GM19240 (cell line): ENCODE measurements at regions not wholly inside any gene's neighbourhood (a gene's known extent, or its start where the extent isn't known, plus 50 kb on each side); places are given as distances from the start of the nearest gene placed in this dataset.

Experiments
- DNase-seq: peaks from one replicate; pipeline ENCODE4 v3.0.0; 2011; ENCODE audit warnings: low spot score; ENCODE audit not compliant: insufficient read length

DNA sequence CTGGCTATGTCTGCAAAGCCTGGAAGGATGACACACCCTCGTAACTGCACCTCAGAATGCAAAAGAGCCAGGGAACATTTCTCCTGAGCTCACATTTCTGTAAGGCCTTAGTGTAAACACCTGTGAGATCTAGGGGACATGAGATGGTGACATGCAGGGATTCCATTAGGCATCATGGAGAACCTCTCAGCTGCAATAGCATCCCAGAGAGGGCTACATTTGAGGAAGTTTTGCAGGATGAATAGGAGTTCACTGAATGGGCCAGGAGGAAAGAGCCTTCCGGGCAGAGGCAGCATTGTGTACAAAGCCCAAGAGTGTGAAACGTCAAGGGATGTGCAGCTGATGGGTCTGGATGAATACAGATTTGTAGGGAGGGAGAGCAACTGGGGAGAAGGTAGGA is 223.0 kb upstream of the RPL38 start:
- DNase-seq = no peak

DNA sequence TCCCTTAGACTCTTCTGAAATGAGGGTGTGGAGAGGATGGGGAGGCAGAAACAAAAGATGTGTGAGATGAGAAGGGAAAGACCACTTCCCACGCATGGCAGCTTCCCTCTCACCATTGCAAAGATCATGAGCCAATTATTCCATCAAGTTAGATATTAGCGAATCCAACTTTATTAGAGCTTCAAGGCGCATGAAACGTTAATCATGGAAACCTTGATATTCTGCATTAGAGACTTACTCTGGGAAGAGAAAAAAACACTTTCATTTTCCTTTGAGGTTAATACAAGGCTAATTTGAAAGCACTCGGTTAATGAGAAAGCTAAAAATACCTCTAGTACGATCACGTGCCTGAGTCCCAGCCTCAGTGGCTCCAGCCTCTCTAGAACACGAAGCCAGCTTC is 220.6 kb upstream of the RPL38 start:
- DNase-seq = no peak

DNA sequence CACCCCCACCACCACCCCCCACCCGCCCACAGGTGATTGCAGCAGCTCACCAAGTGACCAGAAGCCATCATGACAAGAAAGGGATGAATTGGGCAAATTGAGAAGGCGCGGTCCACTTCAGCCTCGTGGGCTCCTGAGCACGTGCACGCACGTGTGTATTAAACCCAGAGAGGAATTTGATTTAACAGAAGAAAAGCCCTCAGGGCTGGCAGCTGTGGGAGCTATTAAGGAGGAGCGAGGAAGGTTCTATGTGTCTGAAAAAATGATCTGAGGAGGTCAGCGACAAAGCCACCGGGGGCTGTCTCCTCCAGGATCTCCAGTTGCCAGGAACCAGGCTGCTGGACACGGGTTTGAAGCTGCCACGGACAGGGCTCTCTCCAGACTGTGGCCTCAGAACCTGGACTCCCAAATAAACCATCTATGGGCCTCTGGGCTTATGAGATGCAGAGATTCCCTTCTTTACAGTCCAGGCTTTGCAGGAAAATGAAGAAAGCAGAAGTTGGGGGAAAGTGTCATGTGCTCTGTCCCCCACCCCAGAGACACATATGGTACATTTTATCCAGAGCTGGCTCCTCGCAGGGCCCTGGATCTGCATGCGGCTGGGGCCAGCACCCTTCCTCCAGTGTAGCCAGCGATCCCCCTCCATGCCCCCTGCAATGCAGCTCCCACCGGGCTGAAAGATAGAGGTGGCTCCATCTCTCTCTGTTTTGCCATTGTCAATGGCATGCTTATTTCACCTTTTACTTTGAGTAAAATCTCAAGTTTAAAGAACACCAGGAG is 219.7 kb upstream of the RPL38 start:
- no peak for DNase-seq

DNA sequence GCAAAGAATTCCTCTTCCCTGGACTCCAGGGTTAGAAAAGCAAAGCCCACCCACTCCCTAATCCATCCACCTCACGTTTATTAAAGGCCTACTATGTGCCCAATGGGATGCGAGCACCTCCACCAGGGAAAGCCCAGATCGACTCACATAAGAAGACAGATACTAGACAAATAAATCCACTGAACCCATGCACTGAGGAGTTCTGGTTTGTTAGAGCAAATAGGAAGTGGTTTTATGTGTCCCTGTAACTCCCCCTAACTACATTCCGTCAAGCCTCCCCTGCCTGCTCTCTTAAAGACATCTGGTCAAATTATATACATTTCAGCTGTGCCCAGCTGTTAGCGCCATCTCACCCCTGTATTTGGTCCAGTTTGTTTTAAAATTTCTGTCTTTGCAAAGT is 218.5 kb upstream of the RPL38 start:
- no peak for DNase-seq

DNA sequence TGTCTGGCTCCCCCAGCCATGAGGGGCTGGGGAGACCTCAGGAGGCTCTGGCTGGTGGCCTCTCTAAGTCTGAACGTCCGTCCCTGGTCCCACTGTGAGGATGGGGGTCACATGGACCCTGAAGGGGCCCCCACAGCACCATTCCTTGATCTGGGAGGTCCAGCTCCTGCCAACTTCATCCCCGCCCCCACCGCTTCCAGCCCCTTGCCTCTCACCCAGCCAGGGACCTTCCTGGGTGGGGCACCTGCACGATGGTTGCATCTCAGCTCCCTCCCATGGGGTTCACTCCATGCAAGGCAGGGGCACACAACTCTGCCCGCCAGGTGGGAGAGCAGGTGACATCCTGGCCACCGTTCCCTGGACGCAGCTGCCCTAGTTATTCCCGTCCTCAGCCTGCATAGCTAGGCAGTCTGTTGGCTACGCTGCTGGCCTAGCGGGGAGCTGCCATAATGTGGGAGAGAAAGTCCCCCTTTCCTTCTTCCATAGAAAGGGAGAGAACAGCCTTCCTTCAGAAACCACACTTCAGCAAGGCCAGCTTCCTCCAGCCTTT is 217.9 kb upstream of the RPL38 start:
- DNase-seq = no peak

DNA sequence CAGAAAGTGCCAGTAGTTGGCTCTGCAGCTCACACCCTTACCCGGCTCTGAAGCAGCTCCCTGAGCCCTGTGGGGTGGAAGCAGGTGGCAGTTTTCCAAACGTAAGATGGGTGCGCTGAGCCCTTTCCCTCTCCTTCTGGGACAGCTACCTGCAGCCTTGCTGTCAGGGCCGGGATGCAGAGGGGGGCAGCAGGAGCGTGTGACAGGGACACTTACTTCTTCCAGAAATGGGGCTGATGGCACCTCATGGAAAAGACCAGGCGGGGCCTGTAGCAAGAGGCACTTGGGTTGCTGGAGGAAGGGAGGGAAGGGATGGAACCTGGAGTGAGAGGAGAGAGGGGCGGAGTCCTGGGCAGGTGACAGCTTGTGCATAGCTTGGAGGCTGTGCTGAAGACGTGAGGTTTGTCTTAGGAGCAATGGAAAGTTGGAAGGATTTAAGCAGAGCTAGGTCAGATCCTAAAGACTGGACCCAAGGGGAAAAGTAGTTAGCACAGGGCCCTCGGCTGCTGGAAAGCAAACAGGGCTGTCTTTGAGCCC is 216.8 kb upstream of the RPL38 start:
- no peak for DNase-seq

DNA sequence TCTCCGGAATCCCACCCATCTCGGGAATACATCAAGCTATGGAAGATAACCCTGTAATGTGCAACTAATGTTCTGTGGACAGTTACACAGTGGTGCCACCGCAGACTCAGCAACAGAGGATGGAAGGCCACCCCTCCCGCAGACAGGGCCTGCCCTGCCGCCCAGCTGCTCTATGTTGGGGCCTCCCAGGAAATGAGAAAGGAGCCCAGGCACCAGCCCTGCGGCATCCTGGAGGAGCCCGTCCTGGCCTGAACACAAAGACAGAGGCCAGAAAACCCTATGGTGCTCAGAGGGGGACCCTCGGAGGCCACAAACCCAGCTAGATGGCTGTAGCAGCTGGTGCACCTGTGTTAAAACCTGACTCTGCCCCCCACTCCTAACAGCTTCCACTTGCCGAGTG is 216.1 kb upstream of the RPL38 start:
- no peak for DNase-seq

DNA sequence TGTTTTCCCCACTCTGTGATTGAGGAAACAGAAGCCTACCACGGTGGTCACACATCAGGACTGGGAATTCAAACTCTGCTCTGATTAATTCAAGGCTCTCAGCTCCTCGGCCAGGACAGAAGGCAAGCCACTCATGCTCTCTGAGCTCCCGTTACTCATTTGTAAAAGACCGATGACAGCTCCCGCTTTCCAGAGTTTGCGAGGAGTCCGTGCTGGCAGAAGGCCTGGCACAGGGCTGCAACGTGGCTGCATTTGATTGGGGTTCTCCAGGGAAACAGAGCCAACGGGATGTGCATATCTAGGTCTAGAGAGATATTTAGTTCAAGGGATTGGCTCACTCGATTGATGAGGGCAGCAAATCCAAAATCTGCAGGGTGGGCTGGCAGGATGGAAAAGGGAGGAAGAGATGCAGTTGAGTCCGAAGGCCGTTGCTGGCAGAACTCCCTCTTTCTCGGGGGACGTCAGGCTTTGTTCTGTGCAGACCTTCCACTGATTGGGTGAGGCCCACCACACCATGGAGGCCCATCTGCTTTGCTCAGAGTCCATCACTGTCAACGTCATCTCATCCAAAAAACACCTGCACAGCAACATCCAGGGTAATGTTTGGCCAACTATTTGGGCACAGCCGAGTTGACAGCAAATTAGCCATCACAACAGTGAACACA is 215.5 kb upstream of the RPL38 start:
- no peak for DNase-seq

DNA sequence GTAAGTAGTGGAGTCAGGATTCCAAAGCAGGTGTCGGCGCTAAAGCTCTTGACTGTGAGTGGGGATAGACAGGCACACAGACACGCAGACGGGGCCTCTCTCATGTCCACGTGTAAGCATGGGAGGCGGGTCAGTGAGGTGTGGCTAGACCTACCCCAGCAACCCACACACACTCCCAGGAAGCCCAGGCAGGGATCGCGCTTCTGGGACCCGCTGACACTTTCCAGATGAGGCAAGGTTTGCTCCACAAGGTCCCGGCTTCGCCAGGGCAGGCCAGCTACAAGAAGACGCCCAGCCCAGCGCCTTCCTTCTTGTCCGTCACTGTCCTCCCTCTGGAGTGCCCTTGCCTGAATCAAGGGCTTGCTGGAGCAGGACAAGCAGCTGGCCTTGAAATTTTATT is 213.8 kb upstream of the RPL38 start:
- DNase-seq = no peak

DNA sequence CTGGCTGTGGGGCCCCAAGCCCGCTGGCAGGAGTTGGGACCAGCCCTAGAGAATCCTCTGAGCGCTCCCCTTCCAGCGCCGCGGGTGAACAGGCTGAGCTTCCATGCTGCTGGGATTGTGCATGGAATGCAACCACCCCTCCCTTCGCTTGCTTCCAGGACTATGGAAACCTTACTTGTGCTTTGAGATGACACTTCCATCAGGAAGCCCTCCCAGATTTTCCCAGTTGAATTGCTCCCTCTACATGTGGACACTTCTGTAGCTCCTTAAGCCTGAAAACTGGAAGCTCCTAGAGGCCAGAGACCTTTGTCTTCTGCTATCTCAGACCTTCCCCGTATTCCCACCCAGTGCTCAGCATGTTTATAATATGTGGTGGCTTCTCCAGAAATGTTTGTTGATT is 213.2 kb upstream of the RPL38 start:
- no peak for DNase-seq

DNA sequence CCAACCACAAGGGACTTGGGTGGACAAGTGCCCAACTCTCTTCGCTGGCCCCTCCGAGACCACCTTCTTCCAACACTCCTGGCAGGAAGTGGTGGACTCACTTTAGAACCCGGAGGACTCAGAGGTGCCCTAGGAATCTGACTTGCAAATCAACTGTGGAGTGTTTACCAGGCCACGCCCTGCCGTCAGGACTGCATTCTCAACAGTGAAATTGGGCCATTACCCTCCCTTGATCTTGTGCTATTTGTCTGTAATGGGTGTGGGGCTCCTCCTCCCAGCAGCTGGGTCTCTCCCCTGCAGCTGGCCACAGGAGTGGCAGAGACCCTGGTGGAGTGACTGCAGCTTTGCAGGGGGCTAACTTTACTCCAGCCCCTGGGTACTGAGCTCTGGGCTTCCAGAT is 212.2 kb upstream of the RPL38 start:
- DNase-seq = no peak

DNA sequence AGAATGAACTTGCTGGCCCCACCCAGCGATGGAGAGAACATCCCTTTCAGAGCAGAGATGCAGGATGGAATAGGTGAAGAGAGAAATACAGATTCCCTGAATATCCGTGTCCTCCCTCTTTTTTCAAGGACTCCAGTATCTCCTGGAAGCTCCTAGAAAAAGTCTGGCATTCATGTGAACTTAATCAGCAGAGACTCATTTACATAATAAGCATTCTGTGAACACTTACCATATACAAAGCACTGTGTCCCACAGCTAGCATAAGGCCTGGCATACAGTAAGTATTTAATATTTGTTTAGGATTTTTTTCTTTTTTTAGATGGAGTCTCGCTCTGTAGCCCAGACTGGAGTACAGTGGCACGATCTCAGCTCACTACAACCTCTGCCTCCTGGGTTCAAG is 208.5 kb upstream of the RPL38 start:
- no peak for DNase-seq

DNA sequence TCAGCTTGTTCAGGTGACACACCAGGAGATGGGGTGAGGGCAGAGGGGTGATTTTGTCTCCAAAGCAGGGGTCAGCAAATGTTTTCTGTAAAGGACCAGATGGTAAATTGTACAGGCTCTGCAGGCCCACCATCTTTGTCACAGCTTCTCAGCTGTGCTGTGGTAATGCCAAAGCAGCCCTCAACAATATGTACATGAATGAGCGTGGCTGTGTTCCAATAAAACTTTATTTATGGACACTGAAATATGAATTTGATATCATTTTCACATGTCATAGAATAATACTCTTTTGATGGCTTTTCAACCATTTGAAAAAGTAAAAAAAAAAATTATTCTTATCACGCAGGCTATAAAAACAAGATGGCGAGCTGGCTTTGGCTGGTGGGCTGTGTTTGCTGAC is 206.4 kb upstream of the RPL38 start:
- DNase-seq = no peak

DNA sequence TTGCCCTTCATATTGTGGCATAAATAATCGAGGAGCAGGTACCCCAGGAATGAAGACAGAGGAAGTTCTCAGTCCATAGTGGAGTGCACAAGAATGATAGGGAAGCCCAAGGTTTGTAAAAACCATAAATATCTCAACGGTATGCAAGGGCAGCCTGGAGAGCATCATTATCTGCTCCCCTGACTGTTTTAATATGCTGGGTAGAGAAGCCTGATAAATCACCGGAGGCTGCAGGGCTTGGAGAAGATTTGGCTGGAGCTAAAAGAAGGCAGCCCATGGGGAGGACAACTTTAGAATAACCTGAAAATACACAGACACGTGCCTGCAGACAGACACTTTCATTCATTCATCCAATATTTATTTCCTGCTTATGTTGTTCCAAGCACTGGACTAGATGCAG is 205.2 kb upstream of the RPL38 start:
- DNase-seq = no peak

DNA sequence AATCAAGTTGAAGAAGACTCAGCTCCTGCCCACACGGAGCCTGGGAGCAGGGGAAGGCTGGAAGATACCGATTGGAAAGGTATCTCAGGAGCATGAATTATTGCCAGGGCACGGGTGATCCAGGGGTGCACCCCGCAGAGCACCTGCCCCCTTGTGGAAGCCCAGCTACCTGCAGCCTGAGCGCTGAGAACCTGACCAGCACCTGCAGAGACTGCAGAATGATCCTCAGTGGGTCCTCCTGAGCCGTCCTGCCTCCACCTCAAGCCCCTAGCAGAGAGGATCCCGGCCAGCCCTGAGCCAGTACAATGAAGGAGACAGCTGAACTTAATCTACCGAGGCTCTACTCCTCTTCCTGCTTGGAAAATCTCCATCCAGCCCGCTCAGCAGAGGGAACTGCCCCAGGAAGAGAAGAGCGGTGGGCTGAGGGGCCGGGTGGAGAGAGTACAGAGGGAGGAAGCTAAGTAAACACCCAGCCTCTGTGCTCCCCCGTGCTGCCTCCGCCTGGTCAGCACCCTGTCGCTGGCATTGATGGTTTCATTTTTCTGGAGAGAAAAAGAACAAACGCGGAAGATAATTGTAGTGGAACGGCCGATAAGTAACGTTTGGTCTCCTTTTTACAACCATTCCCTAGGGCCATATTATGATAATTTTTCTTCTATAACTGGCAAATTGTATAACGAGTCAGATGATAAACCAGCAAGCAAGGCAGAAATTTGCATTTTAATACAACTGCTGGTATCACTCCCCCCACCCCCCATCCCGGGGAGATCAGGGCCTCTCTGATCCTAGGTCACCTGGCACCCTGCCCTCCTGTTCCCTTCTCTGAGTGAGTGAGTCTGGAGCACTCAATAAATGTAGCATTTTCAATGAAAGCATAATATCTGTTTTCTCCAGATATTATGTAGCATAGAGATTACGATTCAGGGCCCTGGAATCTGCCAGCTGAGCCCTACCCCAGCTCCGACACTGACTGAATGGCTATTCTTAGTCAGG is 204.5 kb upstream of the RPL38 start:
- DNase-seq = peak; percentile 85

DNA sequence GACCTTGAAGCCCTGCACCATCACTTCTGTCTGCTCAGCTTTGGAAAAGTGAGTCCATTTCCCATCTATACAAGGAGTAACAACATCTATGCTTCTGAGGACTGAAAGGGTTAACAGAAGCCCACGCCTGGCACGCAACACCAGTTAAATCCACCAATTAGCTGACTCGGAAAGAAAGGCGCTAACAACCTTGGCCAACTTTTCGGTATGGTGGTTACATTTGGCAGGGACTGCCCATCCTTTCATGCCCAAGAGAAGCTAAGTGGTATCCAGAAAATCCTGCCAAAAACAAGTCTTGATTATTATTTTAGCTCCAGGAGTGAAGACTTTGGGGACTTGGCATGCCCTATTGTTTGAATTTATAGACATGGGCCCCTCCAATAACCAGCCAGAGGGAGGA is 202.3 kb upstream of the RPL38 start:
- DNase-seq = no peak

DNA sequence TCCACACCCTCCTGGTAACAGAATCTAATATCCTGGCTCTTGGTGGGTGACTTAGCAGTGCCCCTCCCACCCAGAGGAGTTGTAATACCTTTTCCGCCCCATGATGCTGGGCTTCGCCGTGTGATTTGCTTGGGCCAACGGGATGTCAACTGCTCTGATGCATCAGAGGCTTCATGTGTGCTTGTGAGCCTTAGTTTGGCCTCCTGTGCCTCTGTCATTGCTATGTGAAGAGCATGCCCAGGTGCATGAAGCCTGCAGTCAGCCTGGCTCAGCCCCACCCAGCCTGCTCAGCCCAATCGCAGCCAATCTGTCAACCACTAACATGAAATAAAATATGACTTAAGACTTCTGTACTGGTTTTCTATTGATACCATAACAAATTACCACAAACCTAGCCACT is 201.2 kb upstream of the RPL38 start:
- DNase-seq = no peak

DNA sequence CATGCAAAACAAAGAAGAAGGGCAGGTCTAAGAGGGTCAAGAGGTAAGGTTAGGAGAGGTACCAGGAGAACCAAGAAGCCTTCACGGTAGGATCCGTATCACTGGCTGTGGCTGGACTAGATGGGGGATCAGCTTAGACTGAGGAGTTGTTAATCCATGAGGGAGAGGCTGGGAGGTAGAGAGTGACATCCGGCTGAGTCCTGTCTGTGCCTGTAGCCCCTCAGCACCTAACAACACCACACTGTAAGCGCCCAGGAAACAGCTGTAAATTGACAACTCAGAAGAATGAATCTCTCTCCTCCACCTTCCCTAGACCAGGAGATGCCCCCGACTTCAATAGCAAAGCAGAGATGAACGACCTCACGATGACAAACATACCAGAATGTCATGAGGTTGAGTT is 199.4 kb upstream of the RPL38 start:
- no peak for DNase-seq

DNA sequence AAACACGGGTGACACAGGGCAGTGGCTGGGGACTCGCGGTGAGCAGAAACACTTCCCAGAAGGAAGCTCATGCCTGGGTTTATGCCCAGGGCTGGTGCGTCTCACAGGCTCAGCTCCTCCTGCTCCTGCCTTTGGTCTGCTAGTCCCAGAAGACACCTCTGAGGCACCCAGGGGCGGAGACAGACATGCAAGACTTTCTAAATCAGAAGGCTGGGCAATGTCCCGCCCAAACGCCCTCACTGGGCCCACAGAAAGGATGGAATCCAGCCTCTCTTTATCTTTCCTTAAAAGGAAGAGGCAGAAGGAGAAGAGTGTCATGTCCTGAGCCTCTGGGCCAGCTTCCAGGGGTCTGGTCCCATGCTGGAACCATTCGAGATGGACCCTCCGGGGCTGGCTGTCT is 197.7 kb upstream of the RPL38 start:
- DNase-seq = no peak

DNA sequence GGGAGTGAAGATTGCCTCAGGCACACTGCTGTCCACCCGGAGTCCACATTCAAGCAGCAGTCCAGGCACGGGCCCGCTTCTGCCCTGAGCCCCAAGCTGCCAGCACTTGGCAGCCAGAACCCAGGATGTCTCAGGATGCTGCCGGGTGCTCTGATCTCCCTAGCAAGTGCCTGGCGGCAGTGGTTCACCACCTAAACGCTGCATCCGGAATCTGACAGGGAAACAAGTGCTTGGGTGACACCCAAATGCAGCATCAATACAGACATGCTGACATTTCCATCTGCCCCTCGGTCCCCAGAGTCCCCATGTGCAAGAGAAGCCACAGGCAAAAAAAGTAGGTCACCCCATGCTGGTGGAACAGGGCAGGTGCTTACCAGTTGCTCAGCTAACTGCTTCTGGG is 197.1 kb upstream of the RPL38 start:
- DNase-seq = no peak

DNA sequence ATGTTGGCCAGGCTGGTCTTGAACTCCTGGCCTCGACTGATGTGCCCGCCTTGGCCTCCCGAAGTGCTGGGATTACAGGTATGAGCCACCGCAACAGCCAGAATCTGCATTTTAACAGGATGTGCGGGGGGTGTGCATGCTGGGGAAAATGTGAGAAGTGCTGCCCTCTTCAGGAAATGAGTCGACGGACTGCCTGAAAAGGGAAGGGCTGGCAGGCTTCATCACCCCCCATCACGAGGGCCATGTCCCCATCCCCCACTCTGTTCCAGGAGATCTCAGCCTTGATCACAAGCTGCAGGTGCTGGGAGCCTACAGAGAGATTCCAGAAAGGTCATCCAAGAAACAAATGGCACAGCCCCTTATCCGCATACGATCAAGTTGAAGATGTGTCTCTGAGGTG is 195.3 kb upstream of the RPL38 start:
- DNase-seq = no peak
